ENCODE measurements at regions not wholly inside any gene's neighbourhood (a gene's known extent, or its start where the extent isn't known, plus 50 kb on each side); places are given as distances from the start of the nearest gene placed in this dataset.

- H3K4me3 ChIP-seq, result no peak overlapping the region
- no peak overlapping the region for H3K4me2 ChIP-seq (ENCODE audit: insufficient read depth, low read length)
- H3K36me3 ChIP-seq (ENCODE audit: control insufficient read depth, insufficient read depth, low read length), result no peaks in the 10 kb centered on the region
- ChIA-PET CTCF (ENCODE audit: low intra/inter-chr PET ratio) (no interaction called here), POLR2A (interaction anchor here (0.6 to 1.3 kb wide), 2 partner anchors 9 to 24 kb away, joined by 3 read pairs; no protein-coding TSS in a partner anchor)
- H3K4me1 ChIP-seq (replicated peaks in 1 of 2; ENCODE audit: control insufficient read depth in 2 of 2, insufficient read depth in 2 of 2, low read length in 2 of 2), result peaks cover 12 to 19% of the 10 kb centered on the region in 2 experiments; a peak in 4 of 5 replicates
- WGBS (ENCODE audit: insufficient coverage, low coverage, missing lambda C conversion rate), result 83% methylated on average over 4 of the region's 4 CpGs
- H3K27ac ChIP-seq (ENCODE audit: extremely low read depth, low read depth, low read length), result no peak overlapping the region
- no peaks in the 10 kb centered on the region for H3K27me3 ChIP-seq (ENCODE audit: control insufficient read depth in 2 of 2, insufficient read depth in 2 of 2, low read length in 2 of 2)
- BruUV-seq (replicated peaks), result no TSS peak
- no peak overlapping the region for H2AFZ ChIP-seq (ENCODE audit: low read depth, low read length)
- no peaks in the 10 kb centered on the region for H3K9me1 ChIP-seq (ENCODE audit: control insufficient read depth, insufficient read depth, low read length)
- DNase-seq (ENCODE audit: extremely low read depth in 1 of 4, low spot score in 3 of 4) (no peak), FAIRE-seq (no peak), ATAC-seq (peak; percentile 29; the same call in 2 of the 3 replicates)
- TF ChIP-seq TCF15 (CRISPR knock-in tag; IDR thresholded peaks at IDR 0.05), result no peak
- TF ChIP-seq, protein P1, sequence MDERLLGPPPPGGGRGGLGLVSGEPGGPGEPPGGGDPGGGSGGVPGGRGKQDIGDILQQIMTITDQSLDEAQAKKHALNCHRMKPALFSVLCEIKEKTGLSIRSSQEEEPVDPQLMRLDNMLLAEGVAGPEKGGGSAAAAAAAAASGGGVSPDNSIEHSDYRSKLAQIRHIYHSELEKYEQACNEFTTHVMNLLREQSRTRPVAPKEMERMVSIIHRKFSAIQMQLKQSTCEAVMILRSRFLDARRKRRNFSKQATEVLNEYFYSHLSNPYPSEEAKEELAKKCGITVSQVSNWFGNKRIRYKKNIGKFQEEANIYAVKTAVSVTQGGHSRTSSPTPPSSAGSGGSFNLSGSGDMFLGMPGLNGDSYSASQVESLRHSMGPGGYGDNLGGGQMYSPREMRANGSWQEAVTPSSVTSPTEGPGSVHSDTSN (CRISPR knock-in tag; IDR thresholded peaks at IDR 0.05; ENCODE audit: low read depth), result no peak
- TF ChIP-seq, protein P1 (tag; conservative IDR thresholded peaks at IDR 0.05; ENCODE audit: low read depth), result 0 out of 2 replicates have a peak, but pooled peaks have one; percentile 13
- in situ Hi-C loops (cut with MboI), result no loop called here
- H3K79me2 ChIP-seq (ENCODE audit: control insufficient read depth, insufficient read depth, low read length), result no peaks in the 10 kb centered on the region
- H4K20me1 ChIP-seq (replicated peaks; ENCODE audit: control insufficient read depth, insufficient read depth, low read length), result no peaks in the 10 kb centered on the region
- intact Hi-C loops (cut with micrococcal nuclease), result no loop called here
- no peaks in the 10 kb centered on the region for H3K9me3 ChIP-seq (replicated peaks; ENCODE audit: control insufficient read depth, insufficient read depth, low read depth, low read length)
- no peak overlapping the region; a peak in 1 of 4 replicates for H3K9ac ChIP-seq (ENCODE audit: insufficient read depth in 1 of 2, low read depth in 2 of 2, low read length in 2 of 2)
Observed at GRCh38 chr5:173798127-173798810, 89.9 kb upstream of the CPEB4 start.

Data from K562 (cell line).